ENCODE measurements at regions not wholly inside any gene's neighbourhood (a gene's known extent, or its start where the extent isn't known, plus 50 kb on each side); places are given as distances from the start of the nearest gene placed in this dataset.

DNA sequence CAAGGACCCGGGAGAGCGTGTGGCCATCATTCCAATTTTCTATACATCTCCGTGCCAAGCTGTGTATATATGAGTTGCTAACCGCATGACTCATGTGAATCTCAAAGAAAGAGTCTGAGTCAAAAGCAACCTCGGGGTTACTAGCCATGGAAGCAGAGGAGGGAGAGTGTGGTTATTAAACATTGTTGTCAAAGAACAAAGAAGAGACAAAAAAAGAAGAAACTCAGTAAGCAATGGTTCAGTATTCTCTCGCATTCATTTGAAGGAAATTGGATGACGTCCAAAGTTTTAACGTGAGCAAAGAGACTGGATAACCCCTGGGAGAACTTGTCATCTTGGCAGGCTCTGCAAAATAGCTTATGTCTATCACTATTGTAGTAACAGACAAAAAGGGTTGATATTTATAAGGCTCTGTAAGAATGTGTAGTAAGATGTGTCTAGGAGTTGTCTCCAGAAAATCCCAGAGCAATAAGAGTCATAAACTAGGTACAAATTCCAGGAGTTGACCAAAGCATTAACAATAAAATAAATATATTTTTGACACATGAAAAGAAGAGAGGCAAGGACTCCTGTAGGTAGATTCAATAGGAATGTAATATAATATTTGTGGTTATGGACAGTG lies 52.8 kb upstream of the GRM7 start:
- no peak for TF ChIP-seq EZH2 (IDR thresholded peaks at IDR 0.05; ENCODE audit: insufficient read depth, low read length)
- TF ChIP-seq, protein P1, sequence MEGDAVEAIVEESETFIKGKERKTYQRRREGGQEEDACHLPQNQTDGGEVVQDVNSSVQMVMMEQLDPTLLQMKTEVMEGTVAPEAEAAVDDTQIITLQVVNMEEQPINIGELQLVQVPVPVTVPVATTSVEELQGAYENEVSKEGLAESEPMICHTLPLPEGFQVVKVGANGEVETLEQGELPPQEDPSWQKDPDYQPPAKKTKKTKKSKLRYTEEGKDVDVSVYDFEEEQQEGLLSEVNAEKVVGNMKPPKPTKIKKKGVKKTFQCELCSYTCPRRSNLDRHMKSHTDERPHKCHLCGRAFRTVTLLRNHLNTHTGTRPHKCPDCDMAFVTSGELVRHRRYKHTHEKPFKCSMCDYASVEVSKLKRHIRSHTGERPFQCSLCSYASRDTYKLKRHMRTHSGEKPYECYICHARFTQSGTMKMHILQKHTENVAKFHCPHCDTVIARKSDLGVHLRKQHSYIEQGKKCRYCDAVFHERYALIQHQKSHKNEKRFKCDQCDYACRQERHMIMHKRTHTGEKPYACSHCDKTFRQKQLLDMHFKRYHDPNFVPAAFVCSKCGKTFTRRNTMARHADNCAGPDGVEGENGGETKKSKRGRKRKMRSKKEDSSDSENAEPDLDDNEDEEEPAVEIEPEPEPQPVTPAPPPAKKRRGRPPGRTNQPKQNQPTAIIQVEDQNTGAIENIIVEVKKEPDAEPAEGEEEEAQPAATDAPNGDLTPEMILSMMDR (IDR thresholded peaks at IDR 0.05; ENCODE audit: insufficient read depth, low read depth, low read length): no peak
